Neural cell (in vitro differentiated cells): ENCODE measurements at regions not wholly inside any gene's neighbourhood (a gene's known extent, or its start where the extent isn't known, plus 50 kb on each side); places are given as distances from the start of the nearest gene placed in this dataset.

Experiments
- CTCF ChIP-seq: fragments of 450-650 bp; IDR thresholded peaks from 2 replicates; pipeline ENCODE4 v1.5.1; 2014; ENCODE audit warnings: antibody characterized with exemption, mild to moderate bottlenecking, moderate library complexity; ENCODE audit not compliant: poor library complexity, severe bottlenecking
- EP300 ChIP-seq: fragments of 450-650 bp; conservative IDR thresholded peaks from 2 replicates; pipeline ENCODE4 v1.6.1; 2014; ENCODE audit warnings: antibody characterized with exemption, mild to moderate bottlenecking, moderate library complexity; ENCODE audit not compliant: poor library complexity, severe bottlenecking
- EZH2 ChIP-seq: fragments of 200-600, 300-800 bp; shearing (Covaris generic), sonication (generic); IDR thresholded peaks from 2 replicates; pipeline ENCODE4 v1.6.1; 2014; ENCODE audit warnings: antibody characterized with exemption, low read length, borderline replicate concordance, mild to moderate bottlenecking; ENCODE audit not compliant: insufficient read depth, poor library complexity, severe bottlenecking
- MXI1 ChIP-seq: fragments of 450-650 bp; conservative IDR thresholded peaks from 2 replicates; pipeline ENCODE4 v1.6.1; 2014; ENCODE audit warnings: antibody characterized with exemption, mild to moderate bottlenecking; ENCODE audit not compliant: poor library complexity, severe bottlenecking
- POLR2AphosphoS5 ChIP-seq: IDR thresholded peaks from 2 replicates; pipeline ENCODE4 v1.6.1; 2012
- RAD21 ChIP-seq: fragments of 450-650 bp; conservative IDR thresholded peaks from 2 replicates; pipeline ENCODE4 v1.6.1; 2014; ENCODE audit warnings: antibody characterized with exemption, mild to moderate bottlenecking, moderate library complexity
- REST ChIP-seq: IDR thresholded peaks from 2 replicates; pipeline ENCODE4 v1.6.1; 2012; ENCODE audit warnings: borderline replicate concordance
- SMC3 ChIP-seq: fragments of 450-650 bp; conservative IDR thresholded peaks from 2 replicates; pipeline ENCODE4 v1.6.1; 2014; ENCODE audit warnings: antibody characterized with exemption, mild to moderate bottlenecking, moderate library complexity; ENCODE audit not compliant: poor library complexity
- TAF1 ChIP-seq: IDR thresholded peaks from 2 replicates; pipeline ENCODE4 v1.6.1; 2012; ENCODE audit warnings: low read depth

- TF ChIP-seq CTCF (no peak), EZH2 (no peak), POLR2AphosphoS5 (no peak), RAD21 (no peak), REST (no peak), TAF1 (no peak), SMC3 (no peak), EP300 (no peak), MXI1 (no peak)
Observed at GRCh38 chr16:86122681-86123342, 223.8 kb downstream of the IRF8 start.
